ENCODE measurements at regions not wholly inside any gene's neighbourhood (a gene's known extent, or its start where the extent isn't known, plus 50 kb on each side); places are given as distances from the start of the nearest gene placed in this dataset.

DNA sequence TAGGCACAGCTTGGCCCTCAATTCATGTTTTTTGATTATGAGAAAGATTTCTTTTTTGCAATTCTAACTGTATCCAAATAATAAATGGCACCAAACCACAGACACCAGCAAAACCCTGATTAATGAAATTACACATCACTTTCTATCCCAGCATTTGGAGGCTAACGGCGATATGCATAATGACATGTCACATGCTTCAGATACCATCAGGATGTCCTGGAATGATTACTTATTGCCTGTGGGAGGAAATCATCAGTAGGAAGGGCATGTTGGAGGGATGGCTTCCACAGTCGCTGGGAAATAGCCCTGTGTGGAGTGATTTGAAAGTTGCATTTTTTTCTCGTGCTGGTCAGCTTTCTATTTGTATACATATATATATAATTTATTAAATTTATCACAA, 121.7 kb downstream of the CMPK2 start:
- H3K27me3 ChIP-seq = no peaks in the 10 kb centered on the region
- no peak for TF ChIP-seq POLR2AphosphoS5 (IDR thresholded peaks at IDR 0.05)
- no peak for TF ChIP-seq EP300 (IDR thresholded peaks at IDR 0.05)
- H3K36me3 ChIP-seq = no peaks in the 10 kb centered on the region
- DNase-seq (ENCODE audit: low spot score in 2 of 2) = no peak
- H3K4me1 ChIP-seq = no peaks in the 10 kb centered on the region
- H3K27ac ChIP-seq = no peak overlapping the region
- 67% methylated on average over 4 of the region's 4 CpGs for WGBS
- H3K4me3 ChIP-seq = no peak overlapping the region
- no peaks in the 10 kb centered on the region for H3K9me3 ChIP-seq

DNA sequence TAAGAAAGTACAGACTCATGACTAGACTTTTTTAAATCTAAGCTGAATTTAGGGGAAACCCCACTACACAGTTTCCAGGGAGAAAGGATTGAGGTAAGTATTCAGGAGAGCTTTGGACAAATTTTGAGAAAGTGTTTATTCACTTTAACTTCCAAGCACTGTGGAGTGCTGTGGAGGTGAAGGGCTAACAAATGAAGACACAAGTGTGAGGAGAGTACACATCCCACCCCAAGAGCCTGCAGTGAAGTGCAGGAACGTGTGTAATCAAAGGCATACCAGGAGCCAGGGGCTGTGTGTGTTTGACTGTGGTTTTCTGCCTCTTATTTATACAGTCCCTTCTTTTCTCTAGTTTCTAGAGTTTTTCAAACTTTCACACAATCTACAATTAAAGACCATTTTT, 118.3 kb downstream of the CMPK2 start:
- Histone ChIP-seq H3K9me3 (no peaks in the 10 kb centered on the region), H3K4me1 (no peaks in the 10 kb centered on the region), H3K36me3 (no peaks in the 10 kb centered on the region), H3K27me3 (no peaks in the 10 kb centered on the region), H3K27ac (no peak overlapping the region), H3K4me3 (no peak overlapping the region)
- DNase-seq (ENCODE audit: low spot score in 2 of 2) = no peak
- TF ChIP-seq EP300 (IDR thresholded peaks at IDR 0.05) = no peak
- TF ChIP-seq, protein P1, sequence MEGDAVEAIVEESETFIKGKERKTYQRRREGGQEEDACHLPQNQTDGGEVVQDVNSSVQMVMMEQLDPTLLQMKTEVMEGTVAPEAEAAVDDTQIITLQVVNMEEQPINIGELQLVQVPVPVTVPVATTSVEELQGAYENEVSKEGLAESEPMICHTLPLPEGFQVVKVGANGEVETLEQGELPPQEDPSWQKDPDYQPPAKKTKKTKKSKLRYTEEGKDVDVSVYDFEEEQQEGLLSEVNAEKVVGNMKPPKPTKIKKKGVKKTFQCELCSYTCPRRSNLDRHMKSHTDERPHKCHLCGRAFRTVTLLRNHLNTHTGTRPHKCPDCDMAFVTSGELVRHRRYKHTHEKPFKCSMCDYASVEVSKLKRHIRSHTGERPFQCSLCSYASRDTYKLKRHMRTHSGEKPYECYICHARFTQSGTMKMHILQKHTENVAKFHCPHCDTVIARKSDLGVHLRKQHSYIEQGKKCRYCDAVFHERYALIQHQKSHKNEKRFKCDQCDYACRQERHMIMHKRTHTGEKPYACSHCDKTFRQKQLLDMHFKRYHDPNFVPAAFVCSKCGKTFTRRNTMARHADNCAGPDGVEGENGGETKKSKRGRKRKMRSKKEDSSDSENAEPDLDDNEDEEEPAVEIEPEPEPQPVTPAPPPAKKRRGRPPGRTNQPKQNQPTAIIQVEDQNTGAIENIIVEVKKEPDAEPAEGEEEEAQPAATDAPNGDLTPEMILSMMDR (IDR thresholded peaks at IDR 0.05) = no peak
- WGBS = 67% methylated on average over 1 of the region's 1 CpG

DNA sequence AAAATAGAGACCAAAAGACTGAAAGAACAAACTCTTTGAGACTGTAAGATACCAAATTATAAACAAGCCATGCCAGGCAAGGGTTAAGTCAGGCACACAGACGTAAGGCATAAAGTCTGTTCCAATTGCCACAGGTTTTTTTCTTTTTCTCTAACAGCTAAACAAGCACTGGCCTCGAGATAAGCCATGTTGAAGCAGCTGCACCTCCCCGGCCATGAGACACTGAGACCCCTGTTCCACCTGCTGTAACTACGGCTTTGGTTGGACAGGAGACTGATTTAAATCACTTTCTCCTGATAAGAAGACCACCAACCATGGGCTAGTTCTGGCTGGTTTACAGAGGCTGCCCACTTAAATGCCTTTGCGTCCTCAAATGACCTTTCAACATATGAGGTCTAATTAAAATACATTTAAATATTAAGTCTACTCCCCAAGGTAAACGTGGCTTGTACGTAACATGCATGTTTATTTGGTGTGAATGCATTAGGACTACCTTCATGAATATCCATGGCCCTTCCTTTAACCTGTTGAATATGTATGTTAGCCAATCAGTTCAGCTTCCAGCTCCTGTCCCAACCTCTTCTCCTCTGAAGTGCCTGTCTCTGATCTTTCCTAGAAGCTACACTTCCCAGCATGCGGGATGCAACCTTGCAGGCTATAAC, 117.2 kb downstream of the CMPK2 start:
- H3K4me3 ChIP-seq = no peak overlapping the region
- no peak for DNase-seq (ENCODE audit: low spot score in 2 of 2)
- TF ChIP-seq EP300 (IDR thresholded peaks at IDR 0.05) (no peak), POLR2A (IDR thresholded peaks at IDR 0.05) (no peak), POLR2AphosphoS5 (IDR thresholded peaks at IDR 0.05) (no peak)
- TF ChIP-seq, protein P1 (IDR thresholded peaks at IDR 0.05) = no peak
- no peaks in the 10 kb centered on the region for H3K27me3 ChIP-seq
- no peaks in the 10 kb centered on the region for H3K36me3 ChIP-seq
- WGBS = 64% methylated on average over 8 of the region's 8 CpGs
- H3K9me3 ChIP-seq = no peaks in the 10 kb centered on the region
- H3K4me1 ChIP-seq = no peaks in the 10 kb centered on the region
- no peak overlapping the region for H3K27ac ChIP-seq

DNA sequence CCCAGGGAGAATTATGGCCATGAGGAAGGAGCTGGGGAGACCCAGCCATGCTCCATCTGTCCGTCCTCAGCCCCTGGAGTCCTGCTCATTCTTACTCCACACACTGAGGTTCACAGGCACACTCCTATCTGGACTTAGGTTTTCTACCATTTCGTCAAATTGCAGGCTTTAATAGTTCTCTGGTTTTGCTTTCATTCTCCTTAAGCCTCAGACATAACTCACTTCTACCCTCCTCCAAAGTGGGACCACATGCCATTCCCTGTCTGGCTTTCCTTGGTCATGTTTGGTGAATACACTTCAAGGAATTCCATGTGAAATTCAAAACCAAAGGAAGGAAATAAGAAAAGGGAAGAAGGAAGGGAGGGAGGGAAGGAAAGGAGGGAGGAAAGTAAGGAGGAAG, 115.7 kb downstream of the CMPK2 start:
- Histone ChIP-seq H3K9me3 (no peaks in the 10 kb centered on the region), H3K27ac (no peak overlapping the region), H3K4me3 (no peak overlapping the region), H3K4me1 (no peaks in the 10 kb centered on the region), H3K27me3 (peaks cover 4% of the 10 kb centered on the region), H3K36me3 (no peaks in the 10 kb centered on the region)
- DNase-seq (ENCODE audit: low spot score in 2 of 2) = no peak
- 57% methylated on average over 2 of the region's 2 CpGs for WGBS
- TF ChIP-seq POLR2AphosphoS5 (IDR thresholded peaks at IDR 0.05) (no peak), POLR2A (IDR thresholded peaks at IDR 0.05) (no peak), EP300 (IDR thresholded peaks at IDR 0.05) (no peak)
- TF ChIP-seq, protein P1 (IDR thresholded peaks at IDR 0.05) = no peak

DNA sequence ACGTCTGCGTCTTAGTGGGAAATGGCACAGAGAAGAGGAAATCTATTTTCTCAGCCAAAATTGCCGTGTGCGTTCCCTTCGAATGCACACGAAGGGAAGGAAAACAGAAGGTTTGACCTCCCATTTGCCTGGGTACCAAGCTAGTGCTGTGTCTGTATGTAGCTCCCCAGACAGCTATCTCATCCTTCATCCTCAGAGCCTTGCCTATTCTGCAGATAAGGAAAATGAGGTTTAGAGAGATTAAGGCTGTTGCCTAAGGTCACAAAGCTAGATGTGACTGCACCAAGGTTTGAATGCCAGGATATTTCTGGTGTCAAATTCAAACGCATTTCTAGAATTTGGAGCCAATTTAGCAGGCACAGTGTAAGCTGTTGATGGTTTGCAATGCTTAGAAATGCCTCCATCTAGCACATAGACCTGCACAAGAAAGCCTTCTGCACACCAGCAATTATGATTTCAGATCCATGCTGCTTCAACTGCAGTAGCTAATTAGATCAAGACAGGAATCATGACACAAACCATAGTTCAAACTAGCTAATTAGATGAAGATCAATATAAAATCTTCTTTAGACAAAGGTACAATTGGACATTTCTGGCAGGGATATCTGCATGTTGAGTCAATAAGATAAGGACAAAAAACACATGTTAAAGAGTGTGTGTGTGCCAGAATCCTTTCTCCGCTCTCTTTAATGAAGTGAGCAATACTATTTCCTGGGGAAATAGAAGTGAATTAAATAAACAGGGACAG, 115.1 kb downstream of the CMPK2 start:
- no peaks in the 10 kb centered on the region for H3K4me1 ChIP-seq
- 40% methylated on average over 8 of the region's 8 CpGs for WGBS
- no peaks in the 10 kb centered on the region for H3K9me3 ChIP-seq
- peaks cover 7% of the 10 kb centered on the region for H3K27me3 ChIP-seq
- DNase-seq (ENCODE audit: low spot score in 2 of 2) = no peak
- no peak overlapping the region for H3K27ac ChIP-seq
- TF ChIP-seq, protein P1 (IDR thresholded peaks at IDR 0.05) = no peak
- TF ChIP-seq POLR2A (IDR thresholded peaks at IDR 0.05) (no peak), POLR2AphosphoS5 (IDR thresholded peaks at IDR 0.05) (no peak), EP300 (IDR thresholded peaks at IDR 0.05) (no peak)
- no peaks in the 10 kb centered on the region for H3K36me3 ChIP-seq
- no peak overlapping the region for H3K4me3 ChIP-seq
